ENCODE measurements at regions not wholly inside any gene's neighbourhood (a gene's known extent, or its start where the extent isn't known, plus 50 kb on each side); places are given as distances from the start of the nearest gene placed in this dataset.

DNA sequence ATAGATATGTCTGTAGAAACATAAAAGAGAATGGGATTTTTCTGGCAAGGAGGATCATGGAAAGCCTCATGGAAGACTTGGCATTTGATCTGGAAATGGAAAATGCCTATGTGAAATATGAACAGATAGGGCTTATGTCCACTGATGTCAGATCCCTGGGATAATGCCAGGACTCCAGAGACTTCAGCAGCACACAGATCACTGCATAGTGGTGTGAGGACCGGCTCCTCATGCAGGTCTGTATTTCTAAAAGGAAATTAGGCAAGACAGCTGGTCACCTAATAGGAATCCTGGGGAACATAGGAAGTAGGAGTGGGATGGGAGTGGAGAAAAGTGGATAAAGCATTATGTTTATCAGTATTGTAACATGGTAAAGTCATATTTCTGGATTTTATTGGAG, 56.8 kb upstream of the IPO9 start (continued):
- TF ChIP-seq EZH2 (IDR thresholded peaks at IDR 0.05; ENCODE audit: low read depth, unreplicated experiment): no peak
- TF ChIP-seq, protein P1, sequence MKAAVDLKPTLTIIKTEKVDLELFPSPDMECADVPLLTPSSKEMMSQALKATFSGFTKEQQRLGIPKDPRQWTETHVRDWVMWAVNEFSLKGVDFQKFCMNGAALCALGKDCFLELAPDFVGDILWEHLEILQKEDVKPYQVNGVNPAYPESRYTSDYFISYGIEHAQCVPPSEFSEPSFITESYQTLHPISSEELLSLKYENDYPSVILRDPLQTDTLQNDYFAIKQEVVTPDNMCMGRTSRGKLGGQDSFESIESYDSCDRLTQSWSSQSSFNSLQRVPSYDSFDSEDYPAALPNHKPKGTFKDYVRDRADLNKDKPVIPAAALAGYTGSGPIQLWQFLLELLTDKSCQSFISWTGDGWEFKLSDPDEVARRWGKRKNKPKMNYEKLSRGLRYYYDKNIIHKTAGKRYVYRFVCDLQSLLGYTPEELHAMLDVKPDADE (IDR thresholded peaks at IDR 0.05): no peak
- TF ChIP-seq NANOG (IDR thresholded peaks at IDR 0.05; ENCODE audit: borderline replicate concordance): no peak
- no peak for TF ChIP-seq POLR2AphosphoS5 (IDR thresholded peaks at IDR 0.05; ENCODE audit: low read depth)
- TF ChIP-seq, protein P2, sequence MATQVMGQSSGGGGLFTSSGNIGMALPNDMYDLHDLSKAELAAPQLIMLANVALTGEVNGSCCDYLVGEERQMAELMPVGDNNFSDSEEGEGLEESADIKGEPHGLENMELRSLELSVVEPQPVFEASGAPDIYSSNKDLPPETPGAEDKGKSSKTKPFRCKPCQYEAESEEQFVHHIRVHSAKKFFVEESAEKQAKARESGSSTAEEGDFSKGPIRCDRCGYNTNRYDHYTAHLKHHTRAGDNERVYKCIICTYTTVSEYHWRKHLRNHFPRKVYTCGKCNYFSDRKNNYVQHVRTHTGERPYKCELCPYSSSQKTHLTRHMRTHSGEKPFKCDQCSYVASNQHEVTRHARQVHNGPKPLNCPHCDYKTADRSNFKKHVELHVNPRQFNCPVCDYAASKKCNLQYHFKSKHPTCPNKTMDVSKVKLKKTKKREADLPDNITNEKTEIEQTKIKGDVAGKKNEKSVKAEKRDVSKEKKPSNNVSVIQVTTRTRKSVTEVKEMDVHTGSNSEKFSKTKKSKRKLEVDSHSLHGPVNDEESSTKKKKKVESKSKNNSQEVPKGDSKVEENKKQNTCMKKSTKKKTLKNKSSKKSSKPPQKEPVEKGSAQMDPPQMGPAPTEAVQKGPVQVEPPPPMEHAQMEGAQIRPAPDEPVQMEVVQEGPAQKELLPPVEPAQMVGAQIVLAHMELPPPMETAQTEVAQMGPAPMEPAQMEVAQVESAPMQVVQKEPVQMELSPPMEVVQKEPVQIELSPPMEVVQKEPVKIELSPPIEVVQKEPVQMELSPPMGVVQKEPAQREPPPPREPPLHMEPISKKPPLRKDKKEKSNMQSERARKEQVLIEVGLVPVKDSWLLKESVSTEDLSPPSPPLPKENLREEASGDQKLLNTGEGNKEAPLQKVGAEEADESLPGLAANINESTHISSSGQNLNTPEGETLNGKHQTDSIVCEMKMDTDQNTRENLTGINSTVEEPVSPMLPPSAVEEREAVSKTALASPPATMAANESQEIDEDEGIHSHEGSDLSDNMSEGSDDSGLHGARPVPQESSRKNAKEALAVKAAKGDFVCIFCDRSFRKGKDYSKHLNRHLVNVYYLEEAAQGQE (IDR thresholded peaks at IDR 0.05; ENCODE audit: unreplicated experiment): no peak

DNA sequence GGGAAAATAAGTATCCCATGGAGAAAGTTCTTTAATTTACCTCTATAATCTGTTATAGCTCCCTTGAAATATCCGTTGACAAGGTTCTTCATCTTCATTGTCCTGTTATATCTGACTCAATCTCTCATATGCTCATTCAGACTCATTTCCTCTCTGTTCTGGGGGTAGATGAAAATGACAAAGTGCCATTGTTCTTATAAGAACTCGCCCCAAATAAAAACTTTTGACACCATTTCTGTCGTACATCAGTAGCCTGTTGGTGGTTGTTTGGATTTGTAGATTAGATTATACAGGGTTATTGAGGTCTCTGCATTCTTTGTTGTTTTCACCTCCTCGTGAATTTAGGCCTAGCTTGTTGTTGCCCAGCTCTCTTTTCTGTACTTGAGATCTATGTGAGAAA, 55.2 kb upstream of the IPO9 start:
- H3K27me3 ChIP-seq (ENCODE audit: insufficient read depth): no peaks in the 10 kb centered on the region
- Mint-ChIP-seq H3K27me3 (ENCODE audit: insufficient read depth, low read depth, poor library complexity) (no peaks in the 10 kb centered on the region), H3K9me3 (peaks cover 23% of the 10 kb centered on the region), H3K27ac (no peak overlapping the region), H3K4me3 (no peak overlapping the region), H3K4me1 (no peaks in the 10 kb centered on the region), H3K36me3 (ENCODE audit: low read depth) (peaks cover 22% of the 10 kb centered on the region; the same call in 2 of the 3 replicates)
- H3K4me2 ChIP-seq: no peak overlapping the region
- no peaks in the 10 kb centered on the region for H3K9me2 ChIP-seq (ENCODE audit: insufficient read depth)
- no peak for TF ChIP-seq CREB1 (CRISPR knock-in tag; IDR thresholded peaks at IDR 0.05; ENCODE audit: low read depth)
- TF ChIP-seq EZH2 (IDR thresholded peaks at IDR 0.05; ENCODE audit: low read depth, unreplicated experiment): no peak
- no peak for TF ChIP-seq NANOG (IDR thresholded peaks at IDR 0.05; ENCODE audit: borderline replicate concordance)
- H3K4me1 ChIP-seq (ENCODE audit: insufficient read depth): 0 out of 2 replicates have a peak, but pooled peaks cover 5% of the 10 kb centered on the region
- H4K20me1 ChIP-seq (replicated peaks; ENCODE audit: insufficient read depth): 0 out of 2 replicates have a peak, but pooled peaks cover 3% of the 10 kb centered on the region
- ATAC-seq (no peak), DNase-seq (ENCODE audit: low spot score) (no peak)
- H3K36me3 ChIP-seq (ENCODE audit: insufficient read depth): no peaks in the 10 kb centered on the region; the same call in 1 of the 2 replicates
- H3F3A ChIP-seq (replicated peaks; ENCODE audit: low read depth): no peaks in the 10 kb centered on the region
- no peak overlapping the region for H3K4me3 ChIP-seq
- H3K27ac ChIP-seq (ENCODE audit: low read depth): no peak overlapping the region
- no peaks in the 10 kb centered on the region; the same call in none of the 2 replicates for H3K79me2 ChIP-seq (replicated peaks; ENCODE audit: insufficient read depth)
- H2AFZ ChIP-seq: no peak overlapping the region

DNA sequence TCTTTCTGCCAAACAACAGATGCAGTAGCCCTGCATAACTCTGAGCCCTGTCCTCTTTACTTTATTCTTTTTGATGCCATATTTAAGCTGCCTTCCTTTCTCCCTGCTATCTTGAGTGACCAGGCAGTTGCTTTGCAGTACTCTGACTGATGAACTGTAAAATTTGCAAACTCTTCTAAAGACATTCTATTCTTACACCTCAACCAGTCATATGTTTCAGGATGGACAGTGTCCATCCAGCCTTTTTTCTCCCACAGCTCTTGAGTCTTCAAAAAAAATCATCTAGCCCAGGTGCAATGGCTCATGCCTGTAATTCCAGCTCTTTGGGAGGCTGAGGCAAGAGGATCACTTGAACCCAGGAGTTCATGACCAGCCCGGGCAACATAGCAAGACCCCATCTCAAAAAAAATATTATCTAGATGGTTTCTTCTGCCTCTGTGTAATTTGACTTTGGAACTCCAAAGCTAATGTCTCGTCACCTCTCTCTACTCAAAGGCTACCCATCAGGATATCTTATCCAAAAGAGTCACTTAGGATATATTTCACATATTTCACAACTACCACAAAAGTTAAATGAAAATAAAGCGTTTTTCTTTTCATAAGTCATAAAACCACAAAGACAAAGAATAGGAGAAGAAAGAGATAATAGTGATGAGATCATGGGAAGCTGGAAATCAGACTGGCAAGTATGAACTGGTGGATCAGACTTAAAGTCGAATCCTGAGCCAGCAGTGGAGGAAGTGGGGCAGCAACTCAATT, 54.6 kb upstream of the IPO9 start:
- no peak for ATAC-seq
- H3F3A ChIP-seq (replicated peaks; ENCODE audit: low read depth): no peaks in the 10 kb centered on the region
- 0 out of 2 replicates have a peak, but pooled peaks cover 5% of the 10 kb centered on the region for H3K4me1 ChIP-seq (ENCODE audit: insufficient read depth)
- no peaks in the 10 kb centered on the region for H3K4me1 Mint-ChIP-seq
- peaks cover 22% of the 10 kb centered on the region; the same call in 2 of the 3 replicates for H3K36me3 Mint-ChIP-seq (ENCODE audit: low read depth)
- H3K36me3 ChIP-seq (ENCODE audit: insufficient read depth): no peaks in the 10 kb centered on the region; the same call in 1 of the 2 replicates
- H4K20me1 ChIP-seq (replicated peaks; ENCODE audit: insufficient read depth): 0 out of 2 replicates have a peak, but pooled peaks cover 4% of the 10 kb centered on the region
- H3K4me2 ChIP-seq: no peak overlapping the region
- no peaks in the 10 kb centered on the region for H3K9me2 ChIP-seq (ENCODE audit: insufficient read depth)
- H3K27ac ChIP-seq (ENCODE audit: low read depth): no peak overlapping the region
- DNase-seq (ENCODE audit: low spot score): no peak
- H3K9me3 Mint-ChIP-seq: peaks cover 23% of the 10 kb centered on the region
- no peak overlapping the region for H3K4me3 ChIP-seq
- no peak overlapping the region for H2AFZ ChIP-seq
- no peaks in the 10 kb centered on the region for H3K27me3 Mint-ChIP-seq (ENCODE audit: insufficient read depth, low read depth, poor library complexity)
- no peak overlapping the region for H3K27ac Mint-ChIP-seq
- no peaks in the 10 kb centered on the region for H3K27me3 ChIP-seq (ENCODE audit: insufficient read depth)
- H3K4me3 Mint-ChIP-seq: no peak overlapping the region
- no peaks in the 10 kb centered on the region; the same call in none of the 2 replicates for H3K79me2 ChIP-seq (replicated peaks; ENCODE audit: insufficient read depth)
- TF ChIP-seq ZNF331 (CRISPR knock-in tag; IDR thresholded peaks at IDR 0.05; ENCODE audit: low read depth): no peak
- TF ChIP-seq, protein P3, sequence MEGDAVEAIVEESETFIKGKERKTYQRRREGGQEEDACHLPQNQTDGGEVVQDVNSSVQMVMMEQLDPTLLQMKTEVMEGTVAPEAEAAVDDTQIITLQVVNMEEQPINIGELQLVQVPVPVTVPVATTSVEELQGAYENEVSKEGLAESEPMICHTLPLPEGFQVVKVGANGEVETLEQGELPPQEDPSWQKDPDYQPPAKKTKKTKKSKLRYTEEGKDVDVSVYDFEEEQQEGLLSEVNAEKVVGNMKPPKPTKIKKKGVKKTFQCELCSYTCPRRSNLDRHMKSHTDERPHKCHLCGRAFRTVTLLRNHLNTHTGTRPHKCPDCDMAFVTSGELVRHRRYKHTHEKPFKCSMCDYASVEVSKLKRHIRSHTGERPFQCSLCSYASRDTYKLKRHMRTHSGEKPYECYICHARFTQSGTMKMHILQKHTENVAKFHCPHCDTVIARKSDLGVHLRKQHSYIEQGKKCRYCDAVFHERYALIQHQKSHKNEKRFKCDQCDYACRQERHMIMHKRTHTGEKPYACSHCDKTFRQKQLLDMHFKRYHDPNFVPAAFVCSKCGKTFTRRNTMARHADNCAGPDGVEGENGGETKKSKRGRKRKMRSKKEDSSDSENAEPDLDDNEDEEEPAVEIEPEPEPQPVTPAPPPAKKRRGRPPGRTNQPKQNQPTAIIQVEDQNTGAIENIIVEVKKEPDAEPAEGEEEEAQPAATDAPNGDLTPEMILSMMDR (conservative IDR thresholded peaks at IDR 0.05; ENCODE audit: low read depth in 2 of 2): no peak
